GM23338 (cell line): ENCODE measurements at regions not wholly inside any gene's neighbourhood (a gene's known extent, or its start where the extent isn't known, plus 50 kb on each side); places are given as distances from the start of the nearest gene placed in this dataset.

Experiments used
- ATAC-seq: fragments of 200-7000 bp; cut with Tn5 transposase; 3 replicates; pipeline ENCODE4 v1.9.1; 2020
- DNase-seq: peaks from one replicate; pipeline ENCODE4 v3.0.0-alpha.2; 2015; ENCODE audit warnings: low spot score
- H2AFZ ChIP-seq: fragments of 200-600 bp; sonication (generic); 2 replicates; pipeline ENCODE4 v1.8.0; 2016; ENCODE audit warnings: antibody characterized with exemption, mild to moderate bottlenecking, moderate library complexity
- H3F3A ChIP-seq: fragments of 200-600 bp; sonication (generic); replicated peaks from 2 replicates; pipeline ENCODE4 v1.8.0; 2017; ENCODE audit warnings: antibody characterized with exemption, mixed run types, low read depth
- H3K27ac ChIP-seq: fragments of 200-600 bp; sonication (generic); 2 replicates; pipeline ENCODE4 v1.6.1; 2016; ENCODE audit warnings: low read depth
- H3K27me3 ChIP-seq: fragments of 200-600 bp; sonication (generic); 2 replicates; pipeline ENCODE4 v1.8.0; 2016; ENCODE audit warnings: mild to moderate bottlenecking, mixed run types, moderate library complexity; ENCODE audit not compliant: insufficient read depth
- H3K36me3 ChIP-seq: fragments of 200-600 bp; sonication (generic); 2 replicates; pipeline ENCODE4 v1.8.0; 2016; ENCODE audit warnings: mild to moderate bottlenecking; ENCODE audit not compliant: insufficient read depth
- H3K4me1 ChIP-seq: fragments of 200-600 bp; sonication (generic); 2 replicates; pipeline ENCODE4 v1.8.0; 2016; ENCODE audit warnings: mild to moderate bottlenecking, moderate library complexity; ENCODE audit not compliant: insufficient read depth
- H3K4me2 ChIP-seq: fragments of 200-600 bp; sonication (generic); 2 replicates; pipeline ENCODE4 v1.7.1; 2017; ENCODE audit warnings: mixed run types
- H3K4me3 ChIP-seq: fragments of 200-600 bp; sonication (generic); 2 replicates; pipeline ENCODE4 v1.6.1; 2016; ENCODE audit warnings: mixed run types
- H3K79me2 ChIP-seq: fragments of 200-600 bp; sonication (generic); replicated peaks from 2 replicates; pipeline ENCODE4 v1.8.0; 2017; ENCODE audit warnings: mild to moderate bottlenecking; ENCODE audit not compliant: insufficient read depth
- H3K9me2 ChIP-seq: fragments of 200-600 bp; sonication (generic); 2 replicates; pipeline ENCODE4 v1.8.0; 2017; ENCODE audit not compliant: insufficient read depth
- H4K20me1 ChIP-seq: fragments of 200-600 bp; sonication (generic); replicated peaks from 2 replicates; pipeline ENCODE4 v1.8.0; 2017; ENCODE audit warnings: mild to moderate bottlenecking; ENCODE audit not compliant: insufficient read depth
- H3K27ac Mint-ChIP-seq: 2 replicates; pipeline ENCODE4 v1.8.0; 2020; ENCODE audit warnings: inconsistent platforms, mild to moderate bottlenecking, moderate library complexity, mixed read lengths
- H3K27me3 Mint-ChIP-seq: 3 replicates; pipeline ENCODE4 v1.8.0; 2022; ENCODE audit warnings: low read depth, mild to moderate bottlenecking, moderate library complexity, mixed read lengths, inconsistent platforms; ENCODE audit not compliant: insufficient read depth, poor library complexity
- H3K36me3 Mint-ChIP-seq: 3 replicates; pipeline ENCODE4 v1.8.0; 2021; ENCODE audit warnings: low read depth, mild to moderate bottlenecking, inconsistent platforms, moderate library complexity, mixed read lengths
- H3K4me1 Mint-ChIP-seq: 3 replicates; pipeline ENCODE4 v1.8.0; 2020; ENCODE audit warnings: mild to moderate bottlenecking, inconsistent platforms, mixed read lengths
- H3K4me3 Mint-ChIP-seq: 3 replicates; pipeline ENCODE4 v1.8.0; 2021; ENCODE audit warnings: moderate library complexity, mild to moderate bottlenecking, inconsistent platforms, mixed read lengths
- H3K9me3 Mint-ChIP-seq: 3 replicates; pipeline ENCODE4 v1.8.0; 2020; ENCODE audit warnings: moderate library complexity, mild to moderate bottlenecking, inconsistent platforms, mixed read lengths
- CREB1 ChIP-seq: fragments of 250-450 bp; sonication (Bioruptor Pico); IDR thresholded peaks from 2 replicates; pipeline ENCODE4 v1.5.0; 2020; ENCODE audit warnings: low read depth, mild to moderate bottlenecking, moderate library complexity
- EZH2 ChIP-seq: fragments of 200-600 bp; sonication (generic); IDR thresholded peaks from one replicate; pipeline ENCODE4 v1.8.0; 2017; ENCODE audit warnings: antibody characterized with exemption, mild to moderate bottlenecking, low read depth; ENCODE audit not compliant: unreplicated experiment
- EZH2phosphoT487 ChIP-seq: fragments of 200-600 bp; sonication (generic); IDR thresholded peaks from one replicate; pipeline ENCODE4 v1.8.1; 2018; ENCODE audit warnings: antibody characterized with exemption; ENCODE audit not compliant: unreplicated experiment
- JUNB ChIP-seq: IDR thresholded peaks from one replicate; pipeline ENCODE4 v1.6.1; 2016; ENCODE audit warnings: antibody characterized with exemption; ENCODE audit not compliant: unreplicated experiment
- NANOG ChIP-seq: IDR thresholded peaks from 2 replicates; pipeline ENCODE4 v1.6.1; 2016; ENCODE audit warnings: antibody characterized with exemption, borderline replicate concordance
- POLR2AphosphoS5 ChIP-seq: IDR thresholded peaks from 2 replicates; pipeline ENCODE4 v1.6.1; 2016; ENCODE audit warnings: antibody characterized with exemption, low read depth
- STAT1 ChIP-seq: IDR thresholded peaks from one replicate; pipeline ENCODE4 v1.6.1; 2016; ENCODE audit warnings: antibody characterized with exemption; ENCODE audit not compliant: unreplicated experiment
- ZNF114 ChIP-seq: fragments of 250-450 bp; sonication (Bioruptor Pico); IDR thresholded peaks from 2 replicates; pipeline ENCODE4 v1.5.0; 2020; ENCODE audit warnings: mild to moderate bottlenecking, moderate library complexity
- ZNF331 ChIP-seq: fragments of 250-450 bp; sonication (Bioruptor Pico); IDR thresholded peaks from 2 replicates; pipeline ENCODE4 v1.5.0; 2020; ENCODE audit warnings: low read depth, mild to moderate bottlenecking, moderate library complexity
- TF ChIP-seq, protein P1 (sequence below), 2 experiments: fragments of 200-600 bp in 1 of 2; sonication (generic) in 1 of 2; conservative IDR thresholded peaks; 2 replicates each; pipeline versions ENCODE4 v1.5.1 to v1.6.1; 2016 to 2017; ENCODE audit warnings: antibody characterized with exemption in 2 of 2, low read depth in 2 of 2, mild to moderate bottlenecking in 2 of 2, moderate library complexity in 1 of 2
- TF ChIP-seq, protein P2 (sequence below): IDR thresholded peaks from 2 replicates; pipeline ENCODE4 v1.6.1; 2016; ENCODE audit warnings: antibody characterized with exemption
- TF ChIP-seq, protein P3 (sequence below): IDR thresholded peaks from one replicate; pipeline ENCODE4 v1.6.1; 2018; ENCODE audit warnings: antibody characterized with exemption; ENCODE audit not compliant: unreplicated experiment
- TF ChIP-seq, protein P4 (sequence below): fragments of 250-450 bp; sonication (Bioruptor Pico); IDR thresholded peaks from 2 replicates; pipeline ENCODE4 v1.5.0; 2020; ENCODE audit warnings: mild to moderate bottlenecking, moderate library complexity

- no peak overlapping the region for H3K27ac ChIP-seq
- Mint-ChIP-seq H3K27ac (no peak overlapping the region), H3K4me3 (no peak overlapping the region), H3K4me1 (peaks cover 6% of the 10 kb centered on the region; the same call in 1 of the 3 replicates), H3K9me3 (no peaks in the 10 kb centered on the region; the same call in 2 of the 3 replicates), H3K27me3 (no peaks in the 10 kb centered on the region), H3K36me3 (no peaks in the 10 kb centered on the region)
- H3K9me2 ChIP-seq: no peaks in the 10 kb centered on the region
- H3K4me2 ChIP-seq: no peak overlapping the region
- TF ChIP-seq, protein P1, sequence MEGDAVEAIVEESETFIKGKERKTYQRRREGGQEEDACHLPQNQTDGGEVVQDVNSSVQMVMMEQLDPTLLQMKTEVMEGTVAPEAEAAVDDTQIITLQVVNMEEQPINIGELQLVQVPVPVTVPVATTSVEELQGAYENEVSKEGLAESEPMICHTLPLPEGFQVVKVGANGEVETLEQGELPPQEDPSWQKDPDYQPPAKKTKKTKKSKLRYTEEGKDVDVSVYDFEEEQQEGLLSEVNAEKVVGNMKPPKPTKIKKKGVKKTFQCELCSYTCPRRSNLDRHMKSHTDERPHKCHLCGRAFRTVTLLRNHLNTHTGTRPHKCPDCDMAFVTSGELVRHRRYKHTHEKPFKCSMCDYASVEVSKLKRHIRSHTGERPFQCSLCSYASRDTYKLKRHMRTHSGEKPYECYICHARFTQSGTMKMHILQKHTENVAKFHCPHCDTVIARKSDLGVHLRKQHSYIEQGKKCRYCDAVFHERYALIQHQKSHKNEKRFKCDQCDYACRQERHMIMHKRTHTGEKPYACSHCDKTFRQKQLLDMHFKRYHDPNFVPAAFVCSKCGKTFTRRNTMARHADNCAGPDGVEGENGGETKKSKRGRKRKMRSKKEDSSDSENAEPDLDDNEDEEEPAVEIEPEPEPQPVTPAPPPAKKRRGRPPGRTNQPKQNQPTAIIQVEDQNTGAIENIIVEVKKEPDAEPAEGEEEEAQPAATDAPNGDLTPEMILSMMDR (conservative IDR thresholded peaks at IDR 0.05; ENCODE audit: low read depth in 2 of 2): no peak
- TF ChIP-seq NANOG: no peak
- TF ChIP-seq POLR2AphosphoS5: no peak
- TF ChIP-seq, protein P2, sequence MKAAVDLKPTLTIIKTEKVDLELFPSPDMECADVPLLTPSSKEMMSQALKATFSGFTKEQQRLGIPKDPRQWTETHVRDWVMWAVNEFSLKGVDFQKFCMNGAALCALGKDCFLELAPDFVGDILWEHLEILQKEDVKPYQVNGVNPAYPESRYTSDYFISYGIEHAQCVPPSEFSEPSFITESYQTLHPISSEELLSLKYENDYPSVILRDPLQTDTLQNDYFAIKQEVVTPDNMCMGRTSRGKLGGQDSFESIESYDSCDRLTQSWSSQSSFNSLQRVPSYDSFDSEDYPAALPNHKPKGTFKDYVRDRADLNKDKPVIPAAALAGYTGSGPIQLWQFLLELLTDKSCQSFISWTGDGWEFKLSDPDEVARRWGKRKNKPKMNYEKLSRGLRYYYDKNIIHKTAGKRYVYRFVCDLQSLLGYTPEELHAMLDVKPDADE: no peak
- TF ChIP-seq EZH2phosphoT487: no peak
- TF ChIP-seq CREB1 (CRISPR knock-in tag): no peak
- TF ChIP-seq ZNF114 (CRISPR knock-in tag): no peak
- TF ChIP-seq, protein P3, sequence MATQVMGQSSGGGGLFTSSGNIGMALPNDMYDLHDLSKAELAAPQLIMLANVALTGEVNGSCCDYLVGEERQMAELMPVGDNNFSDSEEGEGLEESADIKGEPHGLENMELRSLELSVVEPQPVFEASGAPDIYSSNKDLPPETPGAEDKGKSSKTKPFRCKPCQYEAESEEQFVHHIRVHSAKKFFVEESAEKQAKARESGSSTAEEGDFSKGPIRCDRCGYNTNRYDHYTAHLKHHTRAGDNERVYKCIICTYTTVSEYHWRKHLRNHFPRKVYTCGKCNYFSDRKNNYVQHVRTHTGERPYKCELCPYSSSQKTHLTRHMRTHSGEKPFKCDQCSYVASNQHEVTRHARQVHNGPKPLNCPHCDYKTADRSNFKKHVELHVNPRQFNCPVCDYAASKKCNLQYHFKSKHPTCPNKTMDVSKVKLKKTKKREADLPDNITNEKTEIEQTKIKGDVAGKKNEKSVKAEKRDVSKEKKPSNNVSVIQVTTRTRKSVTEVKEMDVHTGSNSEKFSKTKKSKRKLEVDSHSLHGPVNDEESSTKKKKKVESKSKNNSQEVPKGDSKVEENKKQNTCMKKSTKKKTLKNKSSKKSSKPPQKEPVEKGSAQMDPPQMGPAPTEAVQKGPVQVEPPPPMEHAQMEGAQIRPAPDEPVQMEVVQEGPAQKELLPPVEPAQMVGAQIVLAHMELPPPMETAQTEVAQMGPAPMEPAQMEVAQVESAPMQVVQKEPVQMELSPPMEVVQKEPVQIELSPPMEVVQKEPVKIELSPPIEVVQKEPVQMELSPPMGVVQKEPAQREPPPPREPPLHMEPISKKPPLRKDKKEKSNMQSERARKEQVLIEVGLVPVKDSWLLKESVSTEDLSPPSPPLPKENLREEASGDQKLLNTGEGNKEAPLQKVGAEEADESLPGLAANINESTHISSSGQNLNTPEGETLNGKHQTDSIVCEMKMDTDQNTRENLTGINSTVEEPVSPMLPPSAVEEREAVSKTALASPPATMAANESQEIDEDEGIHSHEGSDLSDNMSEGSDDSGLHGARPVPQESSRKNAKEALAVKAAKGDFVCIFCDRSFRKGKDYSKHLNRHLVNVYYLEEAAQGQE: no peak
- TF ChIP-seq EZH2: no peak
- TF ChIP-seq, protein P4, sequence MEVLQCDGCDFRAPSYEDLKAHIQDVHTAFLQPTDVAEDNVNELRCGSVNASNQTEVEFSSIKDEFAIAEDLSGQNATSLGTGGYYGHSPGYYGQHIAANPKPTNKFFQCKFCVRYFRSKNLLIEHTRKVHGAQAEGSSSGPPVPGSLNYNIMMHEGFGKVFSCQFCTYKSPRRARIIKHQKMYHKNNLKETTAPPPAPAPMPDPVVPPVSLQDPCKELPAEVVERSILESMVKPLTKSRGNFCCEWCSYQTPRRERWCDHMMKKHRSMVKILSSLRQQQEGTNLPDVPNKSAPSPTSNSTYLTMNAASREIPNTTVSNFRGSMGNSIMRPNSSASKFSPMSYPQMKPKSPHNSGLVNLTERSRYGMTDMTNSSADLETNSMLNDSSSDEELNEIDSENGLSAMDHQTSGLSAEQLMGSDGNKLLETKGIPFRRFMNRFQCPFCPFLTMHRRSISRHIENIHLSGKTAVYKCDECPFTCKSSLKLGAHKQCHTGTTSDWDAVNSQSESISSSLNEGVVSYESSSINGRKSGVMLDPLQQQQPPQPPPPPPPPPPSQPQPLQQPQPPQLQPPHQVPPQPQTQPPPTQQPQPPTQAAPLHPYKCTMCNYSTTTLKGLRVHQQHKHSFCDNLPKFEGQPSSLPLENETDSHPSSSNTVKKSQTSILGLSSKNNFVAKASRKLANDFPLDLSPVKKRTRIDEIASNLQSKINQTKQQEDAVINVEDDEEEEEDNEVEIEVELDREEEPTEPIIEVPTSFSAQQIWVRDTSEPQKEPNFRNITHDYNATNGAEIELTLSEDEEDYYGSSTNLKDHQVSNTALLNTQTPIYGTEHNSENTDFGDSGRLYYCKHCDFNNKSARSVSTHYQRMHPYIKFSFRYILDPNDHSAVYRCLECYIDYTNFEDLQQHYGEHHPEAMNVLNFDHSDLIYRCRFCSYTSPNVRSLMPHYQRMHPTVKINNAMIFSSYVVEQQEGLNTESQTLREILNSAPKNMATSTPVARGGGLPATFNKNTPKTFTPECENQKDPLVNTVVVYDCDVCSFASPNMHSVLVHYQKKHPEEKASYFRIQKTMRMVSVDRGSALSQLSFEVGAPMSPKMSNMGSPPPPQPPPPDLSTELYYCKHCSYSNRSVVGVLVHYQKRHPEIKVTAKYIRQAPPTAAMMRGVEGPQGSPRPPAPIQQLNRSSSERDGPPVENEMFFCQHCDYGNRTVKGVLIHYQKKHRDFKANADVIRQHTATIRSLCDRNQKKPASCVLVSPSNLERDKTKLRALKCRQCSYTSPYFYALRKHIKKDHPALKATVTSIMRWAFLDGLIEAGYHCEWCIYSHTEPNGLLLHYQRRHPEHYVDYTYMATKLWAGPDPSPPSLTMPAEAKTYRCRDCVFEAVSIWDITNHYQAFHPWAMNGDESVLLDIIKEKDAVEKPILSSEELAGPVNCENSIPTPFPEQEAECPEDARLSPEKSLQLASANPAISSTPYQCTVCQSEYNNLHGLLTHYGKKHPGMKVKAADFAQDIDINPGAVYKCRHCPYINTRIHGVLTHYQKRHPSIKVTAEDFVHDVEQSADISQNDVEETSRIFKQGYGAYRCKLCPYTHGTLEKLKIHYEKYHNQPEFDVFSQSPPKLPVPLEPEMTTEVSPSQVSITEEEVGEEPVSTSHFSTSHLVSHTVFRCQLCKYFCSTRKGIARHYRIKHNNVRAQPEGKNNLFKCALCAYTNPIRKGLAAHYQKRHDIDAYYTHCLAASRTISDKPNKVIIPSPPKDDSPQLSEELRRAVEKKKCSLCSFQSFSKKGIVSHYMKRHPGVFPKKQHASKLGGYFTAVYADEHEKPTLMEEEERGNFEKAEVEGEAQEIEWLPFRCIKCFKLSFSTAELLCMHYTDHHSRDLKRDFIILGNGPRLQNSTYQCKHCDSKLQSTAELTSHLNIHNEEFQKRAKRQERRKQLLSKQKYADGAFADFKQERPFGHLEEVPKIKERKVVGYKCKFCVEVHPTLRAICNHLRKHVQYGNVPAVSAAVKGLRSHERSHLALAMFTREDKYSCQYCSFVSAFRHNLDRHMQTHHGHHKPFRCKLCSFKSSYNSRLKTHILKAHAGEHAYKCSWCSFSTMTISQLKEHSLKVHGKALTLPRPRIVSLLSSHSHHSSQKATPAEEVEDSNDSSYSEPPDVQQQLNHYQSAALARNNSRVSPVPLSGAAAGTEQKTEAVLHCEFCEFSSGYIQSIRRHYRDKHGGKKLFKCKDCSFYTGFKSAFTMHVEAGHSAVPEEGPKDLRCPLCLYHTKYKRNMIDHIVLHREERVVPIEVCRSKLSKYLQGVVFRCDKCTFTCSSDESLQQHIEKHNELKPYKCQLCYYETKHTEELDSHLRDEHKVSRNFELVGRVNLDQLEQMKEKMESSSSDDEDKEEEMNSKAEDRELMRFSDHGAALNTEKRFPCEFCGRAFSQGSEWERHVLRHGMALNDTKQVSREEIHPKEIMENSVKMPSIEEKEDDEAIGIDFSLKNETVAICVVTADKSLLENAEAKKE (CRISPR knock-in tag): no peak
- TF ChIP-seq ZNF331: no peak
- no peak for TF ChIP-seq STAT1
- TF ChIP-seq JUNB: no peak
- no peaks in the 10 kb centered on the region for H3F3A ChIP-seq
- H3K79me2 ChIP-seq: no peaks in the 10 kb centered on the region
- no peak for DNase-seq
- peak overlapping the region; percentile 60; the same call in 1 of the 2 replicates for H2AFZ ChIP-seq
- H4K20me1 ChIP-seq: no peaks in the 10 kb centered on the region
- ATAC-seq: no peak
- H3K36me3 ChIP-seq: no peaks in the 10 kb centered on the region
- no peak overlapping the region for H3K4me3 ChIP-seq
- no peaks in the 10 kb centered on the region for H3K27me3 ChIP-seq
- H3K4me1 ChIP-seq: no peaks in the 10 kb centered on the region
Measured at GRCh38 chr18:29078273-29078672, 901.3 kb upstream of the CDH2 start.
